H9 (cell line): ENCODE measurements at regions not wholly inside any gene's neighbourhood (a gene's known extent, or its start where the extent isn't known, plus 50 kb on each side); places are given as distances from the start of the nearest gene placed in this dataset.
"Not testable (repeated sequence)": the region's sequence is repeated elsewhere in the genome, so short reads cannot be mapped to it uniquely, and the experiment has no call there.

Source experiments
- DNase-seq: peaks from one replicate; pipeline ENCODE4 v3.0.0-alpha.2; 2017
- H2AFZ ChIP-seq: one replicate; pipeline ENCODE4 v1.6.1; 2013; ENCODE audit warnings: mild to moderate bottlenecking, low read length, control low read depth, moderate library complexity
- H2AK5ac ChIP-seq: 2 replicates; pipeline ENCODE4 v1.6.1; 2013; ENCODE audit warnings: low read length, control low read depth, mixed read lengths; ENCODE audit not compliant: insufficient read length
- H2BK120ac ChIP-seq: one replicate; pipeline ENCODE4 v1.6.1; 2013; ENCODE audit warnings: low read depth, mild to moderate bottlenecking, low read length, control low read depth, inconsistent platforms; ENCODE audit not compliant: poor library complexity, severe bottlenecking
- H2BK12ac ChIP-seq: 2 replicates; pipeline ENCODE4 v1.6.1; 2013; ENCODE audit warnings: low read length, control low read depth, mixed read lengths, low read depth; ENCODE audit not compliant: insufficient read length
- H2BK15ac ChIP-seq: 2 replicates; pipeline ENCODE4 v1.6.1; 2013; ENCODE audit warnings: low read depth, low read length, control low read depth
- H2BK20ac ChIP-seq: one replicate; pipeline ENCODE4 v1.6.1; 2013; ENCODE audit warnings: low read depth, mild to moderate bottlenecking, low read length, control low read depth, inconsistent platforms; ENCODE audit not compliant: poor library complexity, severe bottlenecking
- H2BK5ac ChIP-seq: 2 replicates; pipeline ENCODE4 v1.6.1; 2013; ENCODE audit warnings: low read length, control low read depth, mixed read lengths; ENCODE audit not compliant: insufficient read length
- H3K14ac ChIP-seq: 2 replicates; pipeline ENCODE4 v1.6.1; 2013; ENCODE audit warnings: low read length, control low read depth; ENCODE audit not compliant: insufficient read depth
- H3K18ac ChIP-seq: 2 replicates; pipeline ENCODE4 v1.6.1; 2013; ENCODE audit warnings: low read depth, mild to moderate bottlenecking, mixed read lengths, low read length, control low read depth; ENCODE audit not compliant: insufficient read length
- H3K23ac ChIP-seq: 2 replicates; pipeline ENCODE4 v1.6.1; 2013; ENCODE audit warnings: low read length, control low read depth, mixed read lengths, low read depth; ENCODE audit not compliant: insufficient read length
- H3K23me2 ChIP-seq: 2 replicates; pipeline ENCODE4 v1.6.1; 2013; ENCODE audit warnings: low read depth, mild to moderate bottlenecking, mixed read lengths, low read length, control low read depth; ENCODE audit not compliant: insufficient read length, poor library complexity, severe bottlenecking
- H3K27ac ChIP-seq: 2 replicates; pipeline ENCODE4 v1.5.1; 2013; ENCODE audit warnings: low read length, control low read depth, mixed read lengths, low read depth; ENCODE audit not compliant: insufficient read length
- H3K27me3 ChIP-seq: 2 replicates; pipeline ENCODE4 v1.6.1; 2013; ENCODE audit warnings: low read length, control low read depth, inconsistent platforms; ENCODE audit not compliant: insufficient read depth
- H3K4ac ChIP-seq: 2 replicates; pipeline ENCODE4 v1.6.1; 2013; ENCODE audit warnings: low read depth, mild to moderate bottlenecking, control low read depth, inconsistent platforms, low read length, moderate library complexity
- H3K4me1 ChIP-seq: 2 replicates; pipeline ENCODE4 v1.6.1; 2013; ENCODE audit warnings: low read length, control low read depth, inconsistent platforms; ENCODE audit not compliant: insufficient read depth
- H3K4me2 ChIP-seq: 2 replicates; pipeline ENCODE4 v1.6.1; 2013; ENCODE audit warnings: low read length, control low read depth, mixed read lengths; ENCODE audit not compliant: insufficient read length, insufficient read depth
- H3K56ac ChIP-seq: 2 replicates; pipeline ENCODE4 v1.6.1; 2013; ENCODE audit warnings: low read depth, mild to moderate bottlenecking, mixed read lengths, low read length, control low read depth; ENCODE audit not compliant: insufficient read length
- H3K79me1 ChIP-seq: 2 replicates; pipeline ENCODE4 v1.6.1; 2013; ENCODE audit warnings: low read depth, mild to moderate bottlenecking, moderate library complexity, low read length, control low read depth, inconsistent platforms; ENCODE audit not compliant: insufficient read depth, poor library complexity, severe bottlenecking
- H3K79me2 ChIP-seq: 2 replicates; pipeline ENCODE4 v1.6.1; 2013; ENCODE audit warnings: low read length, control low read depth, inconsistent platforms; ENCODE audit not compliant: insufficient read depth
- H3K9ac ChIP-seq: 2 replicates; pipeline ENCODE4 v1.6.1; 2013; ENCODE audit warnings: low read length, control low read depth, mixed read lengths; ENCODE audit not compliant: insufficient read length; ENCODE audit errors: extremely low read depth
- H3K9me3 ChIP-seq: one replicate; pipeline ENCODE4 v1.6.1; 2013; ENCODE audit warnings: low read depth, low read length, inconsistent platforms; ENCODE audit not compliant: control insufficient read depth
- H3T11ph ChIP-seq: one replicate; pipeline ENCODE4 v1.6.1; 2013; ENCODE audit warnings: mild to moderate bottlenecking, low read length, control low read depth, inconsistent platforms
- H4K20me1 ChIP-seq: one replicate; pipeline ENCODE4 v1.6.1; 2013; ENCODE audit not compliant: control insufficient read depth, insufficient read length, insufficient read depth
- H4K5ac ChIP-seq: 2 replicates; pipeline ENCODE4 v1.6.1; 2013; ENCODE audit warnings: low read depth, mild to moderate bottlenecking, mixed read lengths, low read length, control low read depth; ENCODE audit not compliant: insufficient read length
- H4K8ac ChIP-seq: replicated peaks from 2 replicates; pipeline ENCODE4 v1.6.1; 2013; ENCODE audit warnings: low read length, control low read depth, mixed read lengths, low read depth; ENCODE audit not compliant: insufficient read length
- H4K91ac ChIP-seq: 2 replicates; pipeline ENCODE4 v1.6.1; 2013; ENCODE audit warnings: low read depth, mild to moderate bottlenecking, moderate library complexity, mixed read lengths, low read length, control low read depth; ENCODE audit not compliant: insufficient read length
- H3K27ac Mint-ChIP-seq, 3 experiments: 2 replicates in 2 of 3; 3 replicates in 1 of 3; pipeline ENCODE4 v1.8.0; 2020 to 2021; ENCODE audit warnings: mixed read lengths in 3 of 3, mild to moderate bottlenecking in 1 of 3, moderate library complexity in 1 of 3
- H3K27me3 Mint-ChIP-seq: 2 replicates; pipeline ENCODE4 v1.8.0; 2021; ENCODE audit warnings: low read depth, mild to moderate bottlenecking, moderate library complexity, mixed read lengths
- H3K36me3 Mint-ChIP-seq, 3 experiments: 2 replicates in 2 of 3; 3 replicates in 1 of 3; pipeline ENCODE4 v1.8.0; 2020 to 2021; ENCODE audit warnings: low read depth in 3 of 3, mixed read lengths in 3 of 3; ENCODE audit not compliant: insufficient read depth in 1 of 3
- H3K4me1 Mint-ChIP-seq, 2 experiments: 2 replicates each; pipeline ENCODE4 v1.8.0; 2020; ENCODE audit warnings: mixed read lengths in 2 of 2
- H3K4me3 Mint-ChIP-seq, 2 experiments: 2 replicates in 1 of 2; 3 replicates in 1 of 2; pipeline ENCODE4 v1.8.0; 2020 to 2021; ENCODE audit warnings: mild to moderate bottlenecking in 2 of 2, mixed read lengths in 2 of 2, moderate library complexity in 1 of 2
- H3K9me3 Mint-ChIP-seq, 2 experiments: 2 replicates in 1 of 2; 3 replicates in 1 of 2; pipeline ENCODE4 v1.8.0; 2020; ENCODE audit warnings: mild to moderate bottlenecking in 2 of 2, mixed read lengths in 2 of 2, moderate library complexity in 1 of 2
- WGBS: extraction: QIAGEN DNeasy Blood & Tissue Kit; methylation state at CpG from one replicate; pipeline ENCODE4 v1.1.7; 2013; ENCODE audit warnings: missing lambda C conversion rate, low lambda C conversion rate, mixed read lengths; ENCODE audit not compliant: insufficient read length; ENCODE audit errors: extremely low coverage; 5-methylcytosine and 5-hydroxymethylcytosine counted together

- H4K20me1 ChIP-seq, H2BK15ac ChIP-seq, H3K79me1 ChIP-seq, H3K4me3 Mint-ChIP-seq, H3K4me1 ChIP-seq, H4K91ac ChIP-seq, H2BK20ac ChIP-seq, H3K9me3 Mint-ChIP-seq, H3K9ac ChIP-seq, H2BK12ac ChIP-seq, H3K4me2 ChIP-seq, H3K79me2 ChIP-seq, H4K5ac ChIP-seq, H3K27me3 ChIP-seq, H2BK120ac ChIP-seq, H3K36me3 Mint-ChIP-seq, H3T11ph ChIP-seq, H3K14ac ChIP-seq, H3K56ac ChIP-seq, H2BK5ac ChIP-seq, H3K4ac ChIP-seq, H2AK5ac ChIP-seq, H3K27ac Mint-ChIP-seq, H3K4me1 Mint-ChIP-seq, H3K27me3 Mint-ChIP-seq, H2AFZ ChIP-seq, DNase-seq, H3K18ac ChIP-seq, H3K23ac ChIP-seq, H3K23me2 ChIP-seq, H3K27ac ChIP-seq, H4K8ac ChIP-seq: not testable (repeated sequence)
- no CpG with 5 or more reads among the region's 4 CpGs for WGBS
- H3K9me3 ChIP-seq: peaks cover 93% of the 10 kb centered on the region
Measured at GRCh38 chr15:20279056-20279455, 262.5 kb downstream of the GOLGA6L6 start.

GRCh38 chr15:20278376-20278775 lies 263.2 kb downstream of the GOLGA6L6 start:
- H3K27me3 ChIP-seq, H2BK120ac ChIP-seq, H2BK15ac ChIP-seq, H3K4me1 ChIP-seq, H3K56ac ChIP-seq, H3K14ac ChIP-seq, H2BK20ac ChIP-seq, H2BK12ac ChIP-seq, H3K4me3 Mint-ChIP-seq, H3K4me2 ChIP-seq, DNase-seq, H4K91ac ChIP-seq, H3K9me3 Mint-ChIP-seq, H3K79me1 ChIP-seq, H4K8ac ChIP-seq, H3K27ac Mint-ChIP-seq, H3T11ph ChIP-seq, H3K18ac ChIP-seq, H3K23me2 ChIP-seq, H3K27ac ChIP-seq, H4K20me1 ChIP-seq, H2BK5ac ChIP-seq, H3K4ac ChIP-seq, H3K27me3 Mint-ChIP-seq, H2AK5ac ChIP-seq, H2AFZ ChIP-seq, H3K79me2 ChIP-seq, H3K9ac ChIP-seq, H4K5ac ChIP-seq, H3K4me1 Mint-ChIP-seq, H3K36me3 Mint-ChIP-seq, H3K23ac ChIP-seq: not testable (repeated sequence)
- whole genome bisulfite sequencing: no CpG with 5 or more reads among the region's 1 CpG
- peaks cover 96% of the 10 kb centered on the region for H3K9me3 ChIP-seq
